AG08396 (cell line): ENCODE measurements at regions not wholly inside any gene's neighbourhood (a gene's known extent, or its start where the extent isn't known, plus 50 kb on each side); places are given as distances from the start of the nearest gene placed in this dataset.
"Not testable (repeated sequence)": the region's sequence is repeated elsewhere in the genome, so short reads cannot be mapped to it uniquely, and the experiment has no call there.

Experiments used
- DNase-seq: peaks from one replicate; pipeline ENCODE4 v3.0.0; 2012; ENCODE audit warnings: low spot score, mixed read lengths

DNA sequence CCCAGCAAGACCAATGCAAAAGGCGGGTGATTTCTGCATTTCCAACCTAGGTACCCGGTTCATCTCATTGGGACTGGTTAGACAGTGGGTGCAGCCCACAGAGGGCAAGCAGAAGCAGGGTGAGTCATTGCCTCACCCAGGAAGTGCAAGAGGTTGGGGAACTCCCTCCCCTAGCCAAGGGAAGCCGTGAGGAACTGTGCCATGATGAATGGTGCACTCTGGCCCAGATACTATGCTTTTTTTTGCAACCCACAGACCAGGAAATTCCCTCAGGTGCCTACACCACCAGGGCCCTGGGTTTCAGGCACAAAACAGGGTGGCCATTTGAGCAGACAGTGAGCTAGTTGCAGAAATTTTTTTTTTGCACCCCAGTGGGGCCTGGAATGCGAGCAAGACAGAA, 662.6 kb upstream of the ACVR2A start:
- no peak for DNase-seq

- DNase-seq = no peak
These were observed 663.3 kb upstream of the ACVR2A start for GRCh38 chr2:147181351-147182029.

DNA sequence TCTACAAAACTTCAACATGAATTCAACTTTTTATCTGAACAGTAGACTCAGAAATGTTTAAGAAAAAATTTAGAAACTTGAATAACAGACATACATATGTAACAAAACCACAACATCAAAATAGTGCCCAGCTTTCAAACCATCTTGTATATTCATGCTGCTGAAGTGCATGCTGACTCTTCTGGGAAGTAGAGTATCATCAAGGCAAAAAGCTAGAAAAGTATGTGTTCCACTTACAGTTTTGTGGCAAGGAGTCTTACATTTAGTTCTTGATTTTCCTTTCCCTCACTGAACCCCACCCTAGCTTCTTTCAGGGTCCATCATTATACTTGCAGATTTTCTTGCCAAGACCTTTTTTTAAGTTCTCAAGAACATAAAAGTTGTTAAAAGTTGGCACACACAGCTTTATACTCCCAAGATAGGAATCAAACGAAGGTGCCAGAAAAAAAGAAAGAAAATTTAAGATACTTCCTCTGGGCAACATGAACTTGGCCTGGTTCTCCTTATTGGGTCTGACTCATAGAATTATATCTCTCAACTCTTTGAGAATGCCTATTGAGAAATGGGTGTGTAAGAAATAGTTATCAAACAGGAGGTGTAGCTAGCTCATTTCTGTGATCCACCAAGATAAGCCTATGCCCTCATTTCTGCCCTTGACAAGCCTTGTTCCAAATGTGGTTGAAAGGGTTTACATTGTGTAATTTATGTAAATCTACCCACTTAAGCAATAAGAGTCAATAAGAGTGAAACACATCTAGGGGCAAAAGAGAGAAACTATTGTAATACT, 667.6 kb upstream of the ACVR2A start:
- DNase-seq = no peak

DNA sequence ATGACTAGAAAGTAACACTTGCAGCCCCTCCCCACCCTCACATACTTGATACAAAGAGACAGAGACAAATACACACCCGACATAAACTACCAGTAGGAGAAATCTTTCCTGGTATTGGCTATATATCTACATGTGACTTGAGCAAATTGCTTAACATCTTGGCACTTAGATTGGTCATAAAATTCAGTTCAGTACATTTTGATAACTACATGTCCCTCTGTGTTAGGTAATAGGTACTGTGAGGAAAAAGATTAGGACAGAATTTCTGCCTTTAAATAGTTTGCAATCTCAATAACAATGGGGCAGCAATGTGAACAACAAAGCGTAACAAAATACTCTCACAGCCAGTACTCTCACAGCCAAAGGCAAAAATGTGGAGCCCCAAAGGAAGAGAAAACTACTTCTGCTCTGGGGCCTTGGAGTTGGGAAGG, 670.0 kb upstream of the ACVR2A start:
- no peak for DNase-seq

DNA sequence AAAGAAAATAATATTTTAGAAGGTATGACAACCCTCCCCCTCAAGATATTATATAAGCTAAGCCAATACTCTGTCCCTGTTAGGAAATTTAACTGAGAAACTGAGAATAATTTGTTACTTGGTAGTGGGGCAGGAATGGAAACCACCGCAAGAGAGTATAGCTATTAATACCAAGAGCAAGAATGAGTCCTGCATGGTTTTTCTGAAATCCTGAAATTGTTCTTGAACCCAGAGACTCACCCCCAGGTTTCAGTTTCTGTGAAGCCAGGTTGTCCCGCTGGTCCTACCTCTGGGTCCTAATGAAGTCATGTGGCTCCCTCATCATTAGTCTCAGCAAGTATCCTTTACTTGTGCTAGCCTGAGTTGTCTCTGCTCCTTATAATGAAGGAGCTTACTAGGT, 671.0 kb upstream of the ACVR2A start:
- no peak for DNase-seq

DNA sequence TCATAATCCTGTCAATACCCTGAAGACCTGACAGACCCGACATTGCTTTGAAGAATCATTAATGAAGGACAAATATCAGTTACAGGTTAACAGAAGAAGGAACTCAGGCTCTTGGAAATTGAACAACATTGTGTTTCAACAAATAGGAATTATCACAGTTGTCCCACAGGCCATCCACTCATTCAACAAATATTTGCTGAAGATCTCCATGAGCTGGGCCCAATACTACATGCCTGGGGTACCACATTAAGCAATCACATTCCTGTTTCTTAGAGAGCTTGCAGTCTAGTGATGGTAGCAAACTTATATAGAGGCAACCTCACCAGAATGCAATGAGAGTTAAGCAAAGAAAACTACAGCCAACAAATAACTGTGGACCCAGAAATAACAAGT, 671.6 kb upstream of the ACVR2A start:
- no peak for DNase-seq

DNA sequence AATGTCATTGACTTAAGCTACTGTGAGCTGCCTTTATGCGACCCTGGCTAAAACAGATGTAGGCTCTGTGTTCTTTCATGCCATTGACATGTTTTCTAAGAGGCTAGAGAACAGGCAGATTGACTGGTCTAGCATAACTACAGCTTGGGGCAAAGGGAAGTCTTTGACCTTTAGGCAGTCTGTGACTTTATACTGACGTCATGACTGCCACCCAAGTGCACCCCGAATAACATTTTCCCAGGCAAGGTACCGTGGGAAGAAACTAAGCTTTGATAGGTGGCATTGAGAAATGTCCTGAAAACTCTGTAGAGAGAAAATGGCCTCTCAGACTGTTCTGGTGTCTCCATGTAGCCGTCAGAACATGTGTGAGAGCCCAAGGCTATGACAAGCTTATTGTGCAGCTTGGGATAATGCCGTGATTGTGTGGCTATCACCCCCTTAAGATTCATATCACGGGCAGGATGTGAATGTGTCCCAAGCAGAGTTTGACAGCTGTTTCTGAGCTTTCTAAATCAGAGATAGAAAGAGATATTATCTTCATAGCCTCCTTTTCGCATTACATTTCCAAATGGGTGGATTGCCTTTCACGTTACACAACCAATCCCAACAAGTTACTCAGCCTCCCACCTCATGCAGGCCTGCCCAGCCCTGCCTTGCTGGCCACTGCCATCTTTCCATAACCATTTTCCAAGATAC, 672.2 kb upstream of the ACVR2A start:
- DNase-seq = no peak

DNA sequence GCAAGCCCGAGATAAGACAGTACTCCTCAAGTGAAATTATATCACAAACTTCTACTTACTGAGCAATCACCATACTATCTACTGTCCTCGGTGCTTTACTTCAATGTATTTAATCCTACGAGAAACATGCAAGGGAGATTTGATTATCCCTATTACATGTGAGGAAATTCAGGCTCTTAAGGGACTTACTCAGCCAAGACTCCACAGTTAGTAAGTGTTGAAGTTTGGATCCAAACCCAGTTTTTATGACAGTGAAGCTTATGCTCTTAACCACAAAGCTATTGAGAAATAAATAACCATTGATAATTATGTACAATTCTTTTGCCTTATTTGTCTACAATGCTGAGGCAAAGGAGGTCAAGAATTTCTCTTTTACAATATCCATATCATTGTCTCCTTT, 672.9 kb upstream of the ACVR2A start:
- DNase-seq = no peak

DNA sequence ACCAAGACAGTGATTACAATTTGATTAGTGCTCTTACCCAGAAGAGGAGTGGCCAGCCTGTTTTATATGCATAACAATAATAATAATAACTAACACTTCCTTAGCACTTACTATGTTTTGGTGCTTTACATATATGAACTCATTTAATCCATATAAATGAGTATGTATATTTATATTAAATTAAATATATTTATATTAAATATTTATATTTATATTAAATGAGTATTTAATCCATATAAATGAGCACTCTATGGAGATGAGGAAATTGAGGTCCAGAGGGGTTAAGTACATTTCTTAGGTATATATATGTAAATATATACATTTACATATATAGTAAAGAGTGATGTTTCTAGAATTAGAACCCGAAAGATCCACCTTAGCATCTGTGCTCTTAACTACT, 673.9 kb upstream of the ACVR2A start:
- no peak for DNase-seq

GRCh38 chr2:147165697-147166382, 679.0 kb upstream of the ACVR2A start:
- no peak for DNase-seq

- DNase-seq = no peak
These were observed 680.3 kb upstream of the ACVR2A start for GRCh38 chr2:147164563-147164962.

GRCh38 chr2:147161746-147162145, 683.1 kb upstream of the ACVR2A start:
- DNase-seq = no peak

- no peak for DNase-seq
These were observed 687.9 kb upstream of the ACVR2A start for GRCh38 chr2:147156970-147157369.

- DNase-seq = no peak
These were observed 694.6 kb upstream of the ACVR2A start for GRCh38 chr2:147150241-147150635.

DNA sequence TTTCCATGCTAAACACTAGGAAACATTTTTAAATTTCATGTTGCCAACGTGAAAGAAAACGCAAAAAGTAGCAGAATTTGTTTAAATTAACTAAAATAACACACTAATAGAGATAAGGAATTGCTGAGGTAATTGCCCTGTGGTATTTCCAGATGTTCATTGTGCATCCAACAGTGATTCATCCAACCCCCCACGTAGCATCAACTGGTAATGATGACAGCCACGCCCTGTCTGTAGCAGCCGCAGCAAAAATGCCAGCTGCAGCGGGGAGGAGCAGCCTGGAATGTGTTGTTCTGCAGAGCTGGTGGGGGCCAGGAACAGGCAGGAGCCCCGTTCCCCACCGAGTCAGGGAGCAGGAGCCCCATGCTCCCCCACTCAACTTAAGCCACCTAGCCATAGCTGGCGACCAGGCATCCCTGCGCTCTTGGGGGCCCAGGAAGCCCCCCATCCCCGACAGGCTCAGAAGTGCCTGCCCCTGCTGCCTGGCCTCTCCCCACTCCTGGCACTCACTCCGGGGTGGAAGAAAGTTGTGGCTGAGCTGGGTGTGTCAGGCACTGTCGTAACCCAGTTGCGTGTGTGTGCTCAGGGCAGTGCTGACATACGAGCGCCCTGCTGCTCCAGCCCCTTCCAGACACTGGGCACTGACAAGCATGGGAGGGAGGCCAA, 695.1 kb upstream of the ACVR2A start:
- DNase-seq = no peak

- no peak for DNase-seq
These were observed 697.0 kb upstream of the ACVR2A start for GRCh38 chr2:147147802-147148201.

- DNase-seq = no peak
These were observed 702.9 kb upstream of the ACVR2A start for GRCh38 chr2:147141930-147142329.

GRCh38 chr2:147139732-147140131, 705.1 kb upstream of the ACVR2A start:
- DNase-seq = not testable (repeated sequence)

DNA sequence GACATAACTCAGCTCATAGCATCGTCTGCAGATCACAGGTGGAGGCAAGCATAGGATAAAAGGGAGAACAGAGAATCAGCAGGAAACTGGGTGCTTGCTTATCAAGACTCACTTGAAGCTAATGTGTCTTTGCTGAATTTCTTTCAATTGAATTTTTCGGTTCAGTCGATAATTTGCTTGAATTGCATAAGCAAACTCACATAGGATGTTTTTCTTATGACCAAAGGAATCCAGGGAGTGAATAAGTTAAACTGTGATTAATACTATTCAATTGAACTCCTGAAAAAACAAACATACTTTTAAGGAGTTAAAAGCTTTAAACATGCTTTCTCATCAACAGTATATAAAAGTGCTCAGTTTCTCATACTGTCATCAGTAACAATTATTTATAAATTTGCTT, 707.1 kb upstream of the ACVR2A start:
- DNase-seq = no peak

GRCh38 chr2:147135376-147135775, 709.5 kb upstream of the ACVR2A start:
- no peak for DNase-seq

DNA sequence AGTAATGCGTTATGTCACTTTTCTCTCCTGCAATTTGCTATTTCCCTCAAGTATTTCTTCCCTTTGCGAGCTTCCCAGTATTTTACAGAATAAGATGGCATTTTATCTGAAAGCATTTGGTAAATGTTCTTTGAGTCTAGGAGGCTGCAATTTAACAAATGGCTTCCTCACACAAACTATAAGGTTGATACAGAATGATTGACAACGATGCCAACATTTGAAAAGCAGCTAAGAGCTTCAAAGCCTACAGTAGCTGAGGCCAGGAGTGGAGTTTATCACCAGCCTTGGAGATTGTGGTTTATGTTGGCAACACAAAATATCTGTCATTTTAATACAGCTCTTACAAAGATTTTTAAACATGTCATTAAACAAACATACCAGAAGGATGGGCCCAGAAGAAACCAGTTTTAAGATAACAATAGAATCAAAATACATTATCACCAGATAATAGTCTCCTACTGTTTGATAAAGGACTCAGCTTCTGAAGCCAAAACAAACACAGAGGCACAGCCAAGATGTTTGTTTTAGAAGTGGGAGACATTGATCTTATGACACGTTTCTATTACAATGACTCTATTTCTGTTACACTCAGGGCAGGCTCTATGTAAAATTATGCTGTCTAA, 711.4 kb upstream of the ACVR2A start:
- no peak for DNase-seq

GRCh38 chr2:147125145-147125544, 719.7 kb upstream of the ACVR2A start:
- no peak for DNase-seq
